GM21529 (cell line): ENCODE measurements at regions not wholly inside any gene's neighbourhood (a gene's known extent, or its start where the extent isn't known, plus 50 kb on each side); places are given as distances from the start of the nearest gene placed in this dataset.
"Not testable (repeated sequence)": the region's sequence is repeated elsewhere in the genome, so short reads cannot be mapped to it uniquely, and the experiment has no call there.

ENCODE experiments used
- ATAC-seq: cut with Tn5 transposase; IDR thresholded peaks from one replicate; pipeline ENCODE4 v1.9.1; 2021; ENCODE audit not compliant: unreplicated experiment

DNA sequence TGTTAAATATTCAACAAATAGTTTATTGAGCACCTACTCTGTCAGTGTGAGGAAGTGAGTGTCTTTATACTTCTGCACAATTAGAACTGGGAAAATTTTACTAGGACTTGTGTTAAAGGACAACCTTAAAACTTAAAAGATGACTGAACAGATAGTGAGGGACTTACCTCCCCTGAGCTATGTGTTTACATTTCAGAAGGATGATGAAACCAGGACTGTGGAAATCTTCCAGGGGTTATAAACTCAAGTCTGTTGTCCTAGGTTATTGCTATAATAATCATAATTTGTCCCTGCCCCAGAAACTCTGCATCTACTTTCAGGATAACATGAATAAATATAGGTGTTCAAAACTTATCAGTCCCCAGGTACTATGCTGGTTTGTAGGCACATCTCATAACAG lies 261.0 kb upstream of the MKLN1 start:
- ATAC-seq: no peak

DNA sequence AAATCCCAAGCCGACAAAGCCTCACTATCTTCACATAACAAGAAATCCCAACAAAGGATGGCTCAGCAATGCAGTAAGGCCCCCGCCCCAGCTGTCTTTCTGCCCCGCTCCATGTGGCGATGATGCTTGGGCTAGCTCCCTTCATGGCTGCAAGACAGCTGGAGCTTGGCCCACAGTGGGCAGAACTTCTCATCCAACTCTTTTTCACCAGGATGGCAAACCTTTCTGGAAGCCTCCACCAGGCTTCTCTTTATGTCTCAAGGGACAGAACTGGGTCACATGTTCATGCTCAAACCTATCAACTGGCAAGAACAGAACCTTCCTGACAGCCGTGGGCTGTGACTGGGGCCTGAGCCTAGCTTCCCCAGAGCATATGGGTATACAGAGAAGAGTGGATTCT lies 260.5 kb upstream of the MKLN1 start:
- ATAC-seq: no peak

DNA sequence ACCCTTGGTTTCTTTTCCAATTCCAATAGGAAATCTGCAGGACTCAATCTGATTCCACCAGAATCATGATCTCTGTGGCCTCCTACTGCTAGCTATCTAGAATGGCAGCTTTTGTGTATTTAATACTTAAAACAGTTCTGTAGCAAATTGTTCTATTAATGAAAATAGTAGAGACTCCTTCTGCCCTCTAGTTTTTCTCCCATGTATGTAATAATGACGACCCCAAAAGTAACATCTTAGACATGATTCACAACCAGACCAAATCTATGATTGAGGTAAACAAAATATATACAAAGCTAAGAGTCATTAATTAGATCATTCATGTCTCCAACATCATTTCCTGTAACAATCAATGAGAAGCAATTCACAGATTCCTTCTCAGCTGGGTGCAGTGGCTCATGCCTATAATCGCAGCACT lies 259.1 kb upstream of the MKLN1 start:
- no peak for ATAC-seq

DNA sequence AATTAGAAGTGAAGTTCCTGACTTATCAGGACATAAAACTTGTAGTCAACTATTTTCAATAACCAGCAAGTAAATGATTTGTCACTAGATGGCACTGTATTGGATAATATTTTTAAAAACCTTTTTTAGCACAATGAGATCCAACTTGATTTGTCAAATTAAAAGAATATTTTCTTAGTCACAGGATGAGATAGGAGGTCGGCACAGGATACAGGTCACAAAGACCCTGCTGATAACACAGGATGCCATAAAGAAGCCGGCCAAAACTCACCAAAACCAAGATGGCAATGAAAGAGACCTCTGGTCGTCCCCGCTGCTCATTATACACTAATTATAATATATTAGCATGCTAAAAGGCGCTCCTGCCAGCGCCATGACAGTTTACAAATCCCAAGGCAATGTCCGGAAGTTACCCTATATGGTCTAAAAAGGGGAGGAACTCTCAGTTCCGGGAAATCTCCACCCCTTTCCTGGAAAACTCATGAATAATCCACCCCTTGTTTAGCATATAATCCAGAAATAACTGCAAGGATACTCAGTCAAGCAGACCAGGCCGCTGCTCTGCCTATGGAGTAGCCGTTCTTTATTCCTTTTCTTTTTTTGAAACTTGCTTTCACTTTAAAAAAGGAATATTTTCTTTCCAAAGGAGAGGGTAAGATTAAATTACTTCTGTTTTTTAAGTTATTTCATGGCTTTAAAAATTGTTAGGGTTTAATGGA lies 255.7 kb upstream of the MKLN1 start:
- no peak for ATAC-seq

DNA sequence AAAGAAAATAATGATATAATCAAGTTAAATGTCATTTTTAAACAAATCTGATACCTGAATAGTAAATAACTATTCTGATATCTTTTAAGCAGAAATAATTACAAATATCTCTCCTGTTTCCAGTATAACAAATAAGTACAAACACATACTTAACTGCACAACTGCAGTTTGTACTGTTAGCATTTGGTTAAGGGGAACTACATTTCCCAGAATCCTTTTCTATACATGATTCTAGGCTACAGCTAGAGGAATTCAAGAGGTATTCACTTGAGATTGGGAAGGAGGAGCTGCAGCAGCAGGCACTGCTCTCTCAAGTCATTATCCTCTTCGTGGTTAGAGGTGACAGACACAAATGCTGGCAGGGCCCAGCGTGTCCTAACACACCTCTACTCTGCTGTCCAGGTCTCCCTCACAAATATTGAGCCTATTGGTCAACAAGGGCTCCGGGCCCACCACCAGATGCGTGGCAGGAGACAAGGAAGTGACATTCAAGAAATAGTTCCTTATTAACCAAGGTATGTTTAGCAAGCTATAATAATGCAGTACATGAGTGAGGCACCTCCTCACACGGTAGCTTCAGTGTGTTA lies 255.1 kb upstream of the MKLN1 start:
- no peak for ATAC-seq

DNA sequence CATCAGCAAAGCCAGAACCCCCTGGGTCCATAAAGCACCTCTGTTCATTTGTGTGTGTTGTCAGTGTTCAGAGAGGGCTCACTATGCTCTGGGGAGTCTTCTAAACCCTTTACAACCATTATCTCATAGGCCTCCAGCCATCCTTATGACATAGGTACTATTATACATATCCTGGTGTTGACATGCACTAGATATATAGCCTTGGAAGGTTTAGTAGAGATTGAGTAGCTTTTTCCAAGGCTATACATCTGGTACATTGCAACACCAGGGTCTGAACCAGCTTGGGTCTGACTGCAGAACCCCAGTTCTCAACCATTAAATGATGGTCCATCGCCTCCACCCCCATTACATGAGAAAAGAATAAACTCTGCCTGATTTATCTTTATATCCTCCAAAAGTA lies 253.6 kb upstream of the MKLN1 start:
- no peak for ATAC-seq

DNA sequence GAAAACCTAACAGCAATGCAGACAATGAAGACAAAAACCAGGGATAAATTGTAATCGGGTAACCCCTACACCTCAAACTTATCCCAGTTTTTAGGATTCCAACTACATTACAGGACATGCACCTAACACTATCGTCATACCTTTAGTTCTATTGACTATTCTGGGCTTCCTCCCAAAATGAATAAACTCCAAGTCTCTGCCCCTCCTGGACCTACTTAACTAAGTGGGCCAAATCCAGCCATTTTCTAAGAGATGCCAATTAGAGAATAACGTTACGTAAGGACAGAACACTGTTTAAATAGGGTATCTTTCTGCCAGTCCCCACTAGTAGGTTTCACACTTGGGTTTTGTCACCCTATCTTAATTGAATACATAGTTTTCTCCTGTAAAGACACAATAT lies 253.1 kb upstream of the MKLN1 start:
- no peak for ATAC-seq

DNA sequence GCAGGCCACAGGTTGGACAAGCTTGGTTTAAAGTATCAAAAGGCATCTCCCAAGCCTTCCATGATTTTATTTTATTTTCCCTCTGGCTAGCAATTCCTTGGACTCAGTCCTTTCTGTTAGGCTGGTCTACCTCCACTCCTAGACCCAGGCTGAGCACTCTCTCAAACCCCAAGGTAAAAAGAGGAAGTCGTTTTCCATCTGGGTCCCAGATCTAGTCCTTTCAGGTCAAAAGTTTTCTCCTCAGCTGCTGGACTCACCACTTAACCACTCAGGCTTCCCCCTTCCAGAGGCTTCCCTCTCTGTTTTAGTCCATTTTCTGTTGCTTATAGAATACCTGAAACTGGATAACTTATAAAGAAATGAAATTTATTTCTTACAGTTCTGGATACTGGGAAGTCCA lies 252.3 kb upstream of the MKLN1 start:
- no peak for ATAC-seq

DNA sequence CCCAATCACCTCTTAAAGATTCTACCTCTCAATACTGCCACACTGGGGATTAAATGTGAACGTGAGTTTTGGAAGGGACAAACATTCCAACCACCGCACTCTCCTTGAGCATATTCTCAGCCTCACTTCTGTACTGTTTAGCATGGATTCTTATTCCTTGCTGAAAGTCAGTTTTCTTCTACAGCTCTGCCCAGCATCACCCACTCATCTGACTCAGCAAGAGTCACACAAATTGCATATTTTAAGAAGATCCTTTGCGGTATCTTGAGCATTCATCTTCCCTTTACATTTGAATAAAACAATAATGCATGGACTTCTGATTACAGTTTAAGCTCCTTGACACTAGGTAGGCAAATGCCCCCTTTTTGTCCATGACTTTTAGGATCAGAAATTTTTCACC lies 251.6 kb upstream of the MKLN1 start:
- ATAC-seq: no peak

DNA sequence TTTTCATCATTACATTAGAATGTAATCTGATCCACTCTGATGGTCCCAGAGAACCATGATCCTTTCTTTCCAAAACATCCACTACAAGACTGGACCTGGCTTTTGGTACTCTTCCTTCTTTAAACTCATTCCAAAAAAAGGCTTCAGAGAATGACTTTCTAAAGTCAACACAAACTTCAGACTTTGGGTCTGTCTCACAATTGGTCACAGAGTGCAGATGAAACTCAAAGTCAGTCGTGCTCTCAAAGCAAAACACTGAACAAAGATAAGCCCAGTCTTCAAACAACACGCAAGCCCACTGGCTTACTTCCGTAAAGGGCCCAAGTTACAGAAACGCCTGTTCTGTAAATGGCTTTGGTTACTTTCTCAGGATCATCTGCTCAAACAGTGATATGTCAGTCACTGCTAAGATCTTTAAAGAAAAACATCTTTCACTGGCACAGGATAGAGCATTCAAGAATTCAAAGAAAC lies 250.9 kb upstream of the MKLN1 start:
- ATAC-seq: no peak

DNA sequence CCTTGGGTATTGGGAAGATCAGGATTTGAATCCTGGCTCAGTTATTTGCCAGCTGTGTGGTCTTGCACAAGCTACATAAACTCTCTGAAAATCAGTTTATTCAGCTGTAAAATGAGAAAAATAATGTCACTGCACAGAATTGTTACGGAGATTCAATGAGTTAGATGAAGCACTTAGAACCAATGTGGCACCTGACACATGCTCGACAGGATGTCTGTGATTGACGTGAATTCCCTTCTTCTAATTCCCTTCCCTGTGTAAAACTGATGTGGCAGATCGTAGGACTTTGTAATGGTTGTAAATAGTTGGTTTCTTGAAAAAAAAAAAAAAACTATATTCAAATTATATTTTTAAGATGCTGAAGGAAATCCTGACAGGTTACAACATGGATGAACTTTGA lies 249.9 kb upstream of the MKLN1 start:
- no peak for ATAC-seq

DNA sequence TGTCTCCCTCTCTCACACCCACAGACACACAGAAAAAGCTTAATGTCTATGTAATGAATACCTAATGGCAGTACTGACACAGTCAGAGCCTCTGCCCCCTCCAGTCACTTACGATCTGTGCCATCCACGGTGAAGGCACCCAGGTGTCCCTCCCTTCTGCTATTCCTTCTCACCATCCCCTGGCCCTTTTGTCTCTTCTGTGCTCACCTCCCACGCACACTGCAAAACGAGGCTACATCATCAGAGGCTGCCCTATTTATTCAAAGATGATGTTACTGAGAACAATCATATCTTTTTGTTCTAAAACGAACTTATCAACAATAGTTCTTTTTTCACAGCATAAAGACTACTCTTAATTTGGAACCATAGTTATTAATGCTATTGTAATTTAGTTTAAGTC lies 246.9 kb upstream of the MKLN1 start:
- no peak for ATAC-seq

DNA sequence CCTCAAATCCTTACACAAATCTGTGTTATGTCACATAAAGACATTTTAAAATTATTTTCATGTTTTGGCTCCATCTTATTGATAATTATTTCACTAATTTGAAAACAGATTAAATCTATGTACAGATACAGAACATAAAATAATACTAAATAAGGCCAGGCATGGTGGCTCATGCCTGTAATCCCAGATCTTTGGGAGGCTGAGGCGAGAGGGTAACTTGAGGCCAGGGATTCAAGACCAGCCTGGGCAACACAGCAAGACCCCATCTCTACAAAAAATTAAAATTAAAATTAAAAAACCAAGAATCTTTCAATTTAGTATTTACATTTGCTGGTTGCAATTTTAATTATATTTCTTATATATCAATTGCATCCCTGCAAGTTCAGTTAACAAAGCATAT lies 246.4 kb upstream of the MKLN1 start:
- no peak for ATAC-seq

DNA sequence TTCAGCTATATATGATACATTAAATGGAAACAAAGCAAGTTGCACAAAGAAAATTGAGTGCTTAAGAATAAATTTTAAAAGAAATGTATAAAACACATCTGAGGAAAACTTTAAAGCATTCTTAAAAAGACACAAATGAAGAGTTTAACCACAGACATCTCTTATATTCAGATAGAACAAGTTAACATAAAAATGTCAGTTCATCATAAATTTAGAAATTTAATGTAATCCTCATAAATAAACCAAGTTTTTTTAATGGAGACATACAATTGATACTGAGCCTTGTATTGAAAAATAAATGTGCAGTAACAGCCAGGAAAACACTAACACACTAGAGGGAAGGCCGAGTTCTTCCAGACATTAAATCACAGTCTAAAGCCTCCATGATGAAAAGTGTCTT lies 243.9 kb upstream of the MKLN1 start:
- ATAC-seq: no peak

DNA sequence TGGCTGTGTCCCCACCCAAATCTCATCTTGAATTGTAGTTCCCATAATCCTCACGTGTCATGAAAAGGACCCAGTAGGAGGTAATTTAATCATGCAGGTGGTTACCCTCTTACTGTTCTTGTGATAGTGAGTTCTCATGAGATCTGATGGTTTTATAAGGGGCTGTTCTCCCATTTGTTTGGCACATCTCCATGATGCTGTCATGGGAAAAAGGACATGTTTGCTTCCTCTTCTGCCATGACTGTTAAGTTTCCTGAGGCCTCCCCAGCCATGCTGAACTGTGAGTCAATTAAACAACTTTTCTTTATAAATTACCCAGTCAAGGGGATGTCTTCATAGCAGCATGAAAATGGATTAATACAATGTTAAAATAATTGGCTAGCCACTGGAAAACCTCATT lies 243.3 kb upstream of the MKLN1 start:
- ATAC-seq: not testable (repeated sequence)

DNA sequence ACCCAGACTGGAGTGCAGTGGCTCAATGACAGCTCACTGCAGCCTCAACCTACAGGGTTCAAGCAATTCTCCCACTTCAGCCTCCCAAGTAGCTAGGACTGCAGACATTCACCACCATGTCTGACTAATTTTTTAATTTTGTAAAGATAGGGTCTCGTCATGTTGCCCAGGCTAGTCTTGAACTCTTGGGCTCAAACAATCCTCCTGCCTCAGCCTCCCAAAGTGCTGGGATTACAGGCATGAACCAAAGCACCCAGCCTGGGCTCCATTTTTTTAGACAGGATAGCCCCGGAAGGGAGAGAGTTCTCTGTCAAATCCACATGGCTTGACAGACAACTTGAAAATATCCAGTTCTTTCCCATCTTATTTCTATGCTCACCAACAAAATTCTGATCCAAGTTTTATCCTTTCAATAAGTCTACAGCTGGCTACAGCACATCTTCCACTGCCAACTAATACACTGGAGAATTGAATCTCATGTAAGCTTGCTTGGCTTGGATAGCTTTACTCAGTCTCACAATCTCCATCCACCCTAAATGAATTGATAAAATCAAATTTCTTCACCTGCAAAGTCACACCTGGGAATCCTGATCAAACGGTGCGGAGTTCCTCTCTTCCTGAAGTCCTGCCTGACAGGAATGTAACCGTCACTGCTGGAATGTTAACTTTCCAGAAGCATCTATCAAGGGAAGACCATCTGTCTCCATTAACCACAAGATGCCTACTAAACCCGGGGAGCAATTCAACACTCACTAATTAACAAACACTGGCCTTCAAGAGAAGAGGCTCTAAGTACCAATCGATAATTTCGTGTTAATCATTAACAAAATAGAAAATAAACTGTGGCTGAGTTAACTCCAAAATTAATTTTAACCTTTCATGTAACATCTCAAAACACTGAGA lies 239.7 kb upstream of the MKLN1 start:
- ATAC-seq: no peak

DNA sequence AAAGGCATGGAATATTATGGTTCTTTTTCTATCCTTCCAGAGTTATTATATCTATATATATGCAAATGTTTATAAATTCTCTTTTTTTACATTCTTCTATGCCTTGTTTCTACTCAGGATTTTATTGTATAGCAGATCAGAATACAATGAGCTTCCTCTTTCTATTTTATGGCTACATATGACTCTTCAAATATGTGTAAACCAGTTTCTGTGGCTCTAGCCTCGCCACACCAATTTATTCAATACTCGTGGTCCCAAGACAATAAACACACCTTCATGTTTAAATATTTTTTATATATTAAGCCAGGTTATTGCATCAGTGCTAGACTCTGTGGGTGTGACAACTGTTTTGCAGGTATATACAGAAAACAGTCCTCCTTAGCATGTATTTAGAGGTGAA lies 237.5 kb upstream of the MKLN1 start:
- no peak for ATAC-seq

DNA sequence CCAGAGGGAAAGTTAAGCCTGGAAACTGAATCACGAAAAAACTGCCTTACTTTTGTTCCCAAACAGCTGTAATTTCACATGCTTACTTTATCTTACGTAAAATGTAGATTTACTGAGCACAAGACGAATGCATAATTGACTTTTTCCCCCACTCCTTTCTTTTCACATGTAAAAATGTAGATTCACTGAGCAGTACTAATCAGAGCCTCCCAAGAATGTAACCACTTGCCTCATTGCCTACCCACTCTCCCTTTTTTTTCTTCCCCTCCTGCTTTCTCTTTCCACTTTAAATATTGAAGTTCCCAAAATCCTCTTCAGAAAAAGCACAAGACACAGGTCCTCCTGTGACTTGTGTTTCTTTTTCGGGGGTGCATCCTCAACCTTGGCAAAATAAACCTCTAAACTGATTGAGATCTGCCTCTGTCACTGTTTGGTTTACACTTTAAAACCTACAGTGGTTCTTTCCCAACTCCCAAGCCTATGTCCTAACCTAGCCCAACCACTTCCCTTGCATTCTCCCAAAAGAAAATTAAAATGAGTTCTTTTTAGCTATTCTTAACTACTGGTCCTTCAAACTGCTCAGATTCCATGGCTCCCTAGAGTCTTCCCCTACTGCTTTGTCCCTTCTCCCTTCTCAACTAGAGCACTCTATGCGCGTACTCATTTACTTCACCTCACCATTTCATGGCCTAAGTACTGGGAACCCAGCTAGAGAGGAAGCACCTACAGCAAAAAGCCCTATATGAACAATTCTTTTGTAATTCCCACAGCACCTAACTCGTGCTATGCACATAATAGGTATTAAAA lies 236.6 kb upstream of the MKLN1 start:
- ATAC-seq: no peak

DNA sequence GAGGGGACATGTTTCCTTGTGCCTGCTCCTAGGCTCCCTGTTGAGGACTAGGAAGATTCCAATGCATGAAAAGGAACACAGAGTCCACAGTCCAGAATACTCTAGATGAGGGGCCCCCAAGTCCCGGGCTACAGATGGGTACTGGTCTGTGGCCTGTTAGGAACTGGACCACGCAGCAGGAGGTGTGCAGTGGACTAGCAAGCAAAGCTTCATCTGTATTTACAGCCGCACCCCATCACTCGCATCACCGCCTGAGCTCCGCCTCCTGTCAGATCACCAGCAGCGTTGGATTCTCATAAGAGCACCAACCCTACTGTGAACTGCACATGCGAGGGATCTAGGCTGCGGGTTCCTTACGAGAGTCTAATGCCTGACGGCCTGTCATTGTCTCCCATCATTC lies 233.0 kb upstream of the MKLN1 start:
- no peak for ATAC-seq

DNA sequence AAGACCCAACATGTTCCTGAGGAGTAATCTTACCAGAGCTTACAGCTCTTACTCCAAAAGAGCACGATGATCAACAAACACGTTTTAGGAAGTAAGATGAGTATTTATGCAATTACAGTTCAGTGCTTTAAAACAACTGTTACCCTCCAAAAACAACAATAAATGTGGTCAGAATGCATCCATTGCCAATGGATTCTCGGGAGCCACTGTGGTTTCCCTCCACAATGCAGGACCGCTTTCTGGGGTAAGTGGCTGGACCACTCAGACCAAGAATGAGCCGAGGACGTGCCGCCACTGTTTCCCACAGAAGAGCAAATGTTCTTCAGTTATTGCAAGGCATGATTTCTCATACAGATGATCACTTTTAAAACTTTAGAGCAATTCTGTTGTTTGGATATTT lies 232.3 kb upstream of the MKLN1 start:
- no peak for ATAC-seq

DNA sequence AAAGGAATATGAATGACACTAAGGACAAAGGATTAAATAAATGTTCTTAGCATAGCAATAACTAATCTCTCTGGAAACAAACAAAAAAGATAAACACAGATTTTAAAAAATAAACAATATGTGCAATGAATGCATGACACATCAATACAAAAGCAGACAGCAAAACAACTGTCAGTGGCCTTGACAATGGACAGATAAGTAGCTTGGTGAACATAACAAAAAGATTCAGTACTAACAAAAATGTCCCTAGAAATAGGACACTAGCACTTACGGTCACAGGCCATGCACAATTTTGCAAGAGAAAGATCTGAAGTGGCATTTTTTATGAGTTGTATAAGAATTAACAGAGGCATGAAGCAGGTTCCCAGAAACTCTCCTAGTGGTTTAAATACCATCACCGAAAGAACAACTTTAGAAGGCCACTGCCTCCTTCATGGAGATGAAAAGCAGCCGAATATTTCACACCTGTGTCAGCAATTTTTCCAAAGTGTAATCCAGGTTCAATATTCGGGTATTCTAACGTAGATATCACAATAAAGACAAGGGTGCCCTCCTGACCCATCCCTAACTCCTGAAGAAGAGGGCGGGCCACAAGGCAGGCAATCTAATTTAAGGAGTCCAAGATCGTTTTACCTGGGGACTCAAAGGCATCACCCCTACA lies 231.3 kb upstream of the MKLN1 start:
- no peak for ATAC-seq
